ENCODE measurements at regions not wholly inside any gene's neighbourhood (a gene's known extent, or its start where the extent isn't known, plus 50 kb on each side); places are given as distances from the start of the nearest gene placed in this dataset.

- Histone ChIP-seq H3K4me3 (no peak overlapping the region), H3K27me3 (replicated peaks in 1 of 7) (peaks cover 0 to 96% (median 0%) of the 10 kb centered on the region in 7 donors), H3K27ac (no peak overlapping the region), H3K9me3 (no peaks in the 10 kb centered on the region), H3K4me1 (peaks cover 16 to 49% (median 31%) of the 10 kb centered on the region in 6 donors), H3K36me3 (no peaks in the 10 kb centered on the region)
- TF ChIP-seq POLR2A (IDR thresholded peaks at IDR 0.05) (no peak), CTCF (IDR thresholded peaks at IDR 0.05 in 8 of 11, conservative IDR thresholded peaks at IDR 0.05 in 3 of 11) (no peak), POLR2AphosphoS5 (IDR thresholded peaks at IDR 0.05) (no peak)
- intact Hi-C loops (cut with DNase I; ENCODE audit: low total_unique reads) = no loop called here
- WGBS, 5 donors = 80 to 94% (median 93%) methylated on average over 3 of the region's 3 CpGs
- DNase-seq = peak; percentile 25
These were observed 84.4 kb upstream of the HSPA9 start for GRCh38 chr5:138659561-138659960.

GRCh38 chr5:138659121-138659520 lies 83.9 kb upstream of the HSPA9 start:
- TF ChIP-seq POLR2AphosphoS5 (IDR thresholded peaks at IDR 0.05) (no peak), CTCF (IDR thresholded peaks at IDR 0.05 in 8 of 11, conservative IDR thresholded peaks at IDR 0.05 in 3 of 11) (no peak), POLR2A (IDR thresholded peaks at IDR 0.05) (no peak)
- peaks cover 0 to 96% (median 0%) of the 10 kb centered on the region in 7 donors for H3K27me3 ChIP-seq (replicated peaks in 1 of 7)

GRCh38 chr5:138658676-138659075 lies 83.5 kb upstream of the HSPA9 start:
- no peak for TF ChIP-seq POLR2AphosphoS5 (IDR thresholded peaks at IDR 0.05)
- TF ChIP-seq POLR2A (IDR thresholded peaks at IDR 0.05) = no peak
- no peak for TF ChIP-seq CTCF (IDR thresholded peaks at IDR 0.05 in 8 of 11, conservative IDR thresholded peaks at IDR 0.05 in 3 of 11)
- no peak for DNase-seq

More at GRCh38 chr5:138659121-138659520, 83.9 kb upstream of the HSPA9 start:
- Histone ChIP-seq H3K27ac (no peak overlapping the region), H3K36me3 (no peaks in the 10 kb centered on the region), H3K9me3 (no peaks in the 10 kb centered on the region), H3K4me3 (no peak overlapping the region), H3K4me1 (peaks cover 19 to 49% (median 34%) of the 10 kb centered on the region in 6 donors)
- 83 to 96% (median 91%) methylated on average over 3 of the region's 3 CpGs for WGBS, 5 donors
- DNase-seq = no peak
- intact Hi-C loops (cut with DNase I; ENCODE audit: low total_unique reads) = no loop called here

GRCh38 chr5:138657360-138657759 lies 82.2 kb upstream of the HSPA9 start:
- intact Hi-C loops (cut with DNase I; ENCODE audit: low total_unique reads) = no loop called here
- Histone ChIP-seq H3K27ac (no peak overlapping the region), H3K36me3 (no peaks in the 10 kb centered on the region), H3K4me3 (no peak overlapping the region), H3K27me3 (replicated peaks in 1 of 7) (peaks cover 0 to 96% (median 0%) of the 10 kb centered on the region in 7 donors), H3K4me1 (peaks cover 6 to 42% (median 27%) of the 10 kb centered on the region in 6 donors), H3K9me3 (no peaks in the 10 kb centered on the region)
- no peak for TF ChIP-seq POLR2A (IDR thresholded peaks at IDR 0.05)
- no peak for TF ChIP-seq CTCF (IDR thresholded peaks at IDR 0.05 in 8 of 11, conservative IDR thresholded peaks at IDR 0.05 in 3 of 11)
- no peak for TF ChIP-seq POLR2AphosphoS5 (IDR thresholded peaks at IDR 0.05)
- WGBS, 5 donors = 78 to 87% (median 82%) methylated on average over 4 of the region's 4 CpGs
- DNase-seq = no peak

More at GRCh38 chr5:138658676-138659075, 83.5 kb upstream of the HSPA9 start:
- WGBS, 5 donors = 84 to 88% (median 87%) methylated on average over 6 of the region's 6 CpGs
- Histone ChIP-seq H3K4me1 (peaks cover 15 to 49% (median 36%) of the 10 kb centered on the region in 6 donors), H3K9me3 (no peaks in the 10 kb centered on the region), H3K27me3 (replicated peaks in 1 of 7) (peaks cover 0 to 96% (median 0%) of the 10 kb centered on the region in 7 donors), H3K27ac (no peak overlapping the region), H3K4me3 (no peak overlapping the region), H3K36me3 (no peaks in the 10 kb centered on the region)
- intact Hi-C loops (cut with DNase I; ENCODE audit: low total_unique reads) = no loop called here
